GM12873 (cell line): ENCODE measurements at regions not wholly inside any gene's neighbourhood (a gene's known extent, or its start where the extent isn't known, plus 50 kb on each side); places are given as distances from the start of the nearest gene placed in this dataset.

ENCODE experiments used
- CTCF ChIP-seq: IDR thresholded peaks from 2 replicates; pipeline ENCODE4 v1.5.1; 2012; ENCODE audit warnings: low read depth, mild to moderate bottlenecking, moderate library complexity, low read length, control low read depth; ENCODE audit not compliant: insufficient read depth; ENCODE audit errors: missing control alignments

GRCh38 chr2:216956820-216957493, 97.1 kb upstream of the TNP1 start:
- no peak for TF ChIP-seq CTCF

- no peak for TF ChIP-seq CTCF
Measured at GRCh38 chr2:216951171-216951570, 91.3 kb upstream of the TNP1 start.

DNA sequence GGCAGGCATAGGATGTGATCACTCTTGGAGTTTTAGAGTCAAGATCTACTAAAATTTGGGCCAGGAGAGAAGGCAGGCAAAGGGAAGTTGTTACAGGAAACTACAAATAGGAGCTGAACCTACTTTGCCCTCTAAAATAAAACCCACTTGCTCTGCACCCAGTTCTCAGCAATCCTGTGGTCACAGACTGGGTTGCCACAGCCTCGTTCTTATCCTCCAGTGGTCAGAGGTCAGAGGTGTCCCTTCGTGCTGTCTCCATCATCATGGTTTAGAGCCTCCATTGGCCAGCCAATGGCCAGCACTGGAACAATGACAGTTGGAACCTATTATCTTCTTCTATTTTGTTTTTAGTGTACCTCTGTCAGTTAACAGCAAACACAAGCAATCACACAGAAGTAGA, 90.7 kb upstream of the TNP1 start:
- no peak for TF ChIP-seq CTCF

DNA sequence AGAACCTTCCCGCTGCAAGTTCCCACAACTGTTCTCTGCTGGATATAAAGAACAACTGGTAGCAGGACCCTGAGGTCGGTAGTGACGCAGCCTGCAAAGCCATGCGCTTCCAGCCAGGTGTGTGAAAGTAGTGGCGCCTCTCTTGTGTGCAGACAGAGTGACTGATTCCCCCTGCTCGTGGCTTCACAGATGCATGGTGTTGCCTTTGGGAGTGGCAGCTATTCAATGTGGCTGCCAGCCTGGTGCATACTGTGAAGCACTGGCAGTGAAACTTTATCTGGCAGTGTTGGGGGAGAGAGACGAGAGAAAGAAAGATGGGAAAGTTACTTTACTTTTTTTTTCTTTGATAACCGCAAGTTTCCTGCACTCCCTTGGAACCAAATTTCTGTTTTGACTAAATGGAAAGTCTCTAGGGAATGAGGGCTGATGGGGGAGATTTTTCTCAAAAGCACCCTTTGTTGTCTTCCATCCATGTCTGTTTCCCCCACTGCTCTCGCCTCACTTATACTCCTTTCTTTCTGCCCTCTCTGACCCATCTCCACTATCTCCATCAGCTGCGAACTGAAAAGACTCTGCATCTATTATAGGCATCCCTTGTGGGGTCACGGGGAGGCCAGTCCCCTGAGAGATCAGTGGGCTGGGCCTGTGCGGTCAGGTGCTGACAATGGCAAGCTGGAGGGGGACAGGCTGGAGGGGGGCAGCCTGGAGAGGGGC, 90.0 kb upstream of the TNP1 start:
- TF ChIP-seq CTCF: no peak

- no peak for TF ChIP-seq CTCF
Measured at GRCh38 chr2:216947055-216947454, 87.2 kb upstream of the TNP1 start.

DNA sequence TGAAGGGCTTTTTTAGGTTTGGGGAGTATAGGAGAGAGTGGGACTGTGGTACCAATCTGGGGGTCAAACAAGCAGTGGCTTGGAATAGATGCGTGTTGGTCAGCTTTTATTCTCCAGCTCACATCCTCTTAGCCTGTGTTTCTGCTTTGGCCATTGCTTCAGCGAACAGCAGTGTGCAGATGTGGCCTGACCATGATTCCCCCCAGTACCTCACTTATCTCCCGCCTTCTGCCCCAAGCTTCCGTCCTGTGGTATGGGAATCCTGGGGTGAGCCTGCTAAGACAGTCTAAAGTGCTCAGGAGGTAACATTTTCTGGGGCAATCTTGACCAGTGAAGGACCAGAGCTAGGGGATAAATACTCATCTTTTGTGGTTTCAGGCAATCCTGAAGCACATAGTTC, 84.9 kb upstream of the TNP1 start:
- TF ChIP-seq CTCF: no peak

- TF ChIP-seq CTCF: no peak
Measured at GRCh38 chr2:216943109-216943508, 83.2 kb upstream of the TNP1 start.
